ENCODE measurements at regions not wholly inside any gene's neighbourhood (a gene's known extent, or its start where the extent isn't known, plus 50 kb on each side); places are given as distances from the start of the nearest gene placed in this dataset.

- no peak for DNase-seq (ENCODE audit: low read depth)
These were observed 62.9 kb upstream of the TULP4 start for GRCh38 chr6:158249340-158249836.

DNA sequence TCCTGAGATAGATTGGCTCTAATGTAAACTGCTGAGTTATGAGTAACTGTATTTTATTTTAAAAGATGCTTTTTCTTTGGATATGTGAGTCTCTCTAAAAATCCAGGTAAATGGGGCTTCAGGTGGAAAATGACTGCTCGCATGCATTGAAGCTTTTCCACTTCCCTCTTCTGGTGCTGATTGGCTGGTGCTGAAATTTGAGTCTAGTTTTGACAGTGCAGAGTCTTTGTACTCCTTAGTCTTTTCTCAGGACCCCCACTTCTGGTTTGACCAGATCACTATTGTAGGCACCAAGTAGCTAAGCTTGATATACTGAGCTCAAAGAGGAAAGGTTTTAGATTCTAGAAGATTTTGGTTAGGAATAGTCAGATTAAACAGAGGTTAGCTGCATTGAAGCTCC lies 60.7 kb upstream of the TULP4 start:
- no peak for DNase-seq (ENCODE audit: low read depth)

GRCh38 chr6:158253248-158253647 lies 59.0 kb upstream of the TULP4 start:
- no peak for DNase-seq (ENCODE audit: low read depth)

DNA sequence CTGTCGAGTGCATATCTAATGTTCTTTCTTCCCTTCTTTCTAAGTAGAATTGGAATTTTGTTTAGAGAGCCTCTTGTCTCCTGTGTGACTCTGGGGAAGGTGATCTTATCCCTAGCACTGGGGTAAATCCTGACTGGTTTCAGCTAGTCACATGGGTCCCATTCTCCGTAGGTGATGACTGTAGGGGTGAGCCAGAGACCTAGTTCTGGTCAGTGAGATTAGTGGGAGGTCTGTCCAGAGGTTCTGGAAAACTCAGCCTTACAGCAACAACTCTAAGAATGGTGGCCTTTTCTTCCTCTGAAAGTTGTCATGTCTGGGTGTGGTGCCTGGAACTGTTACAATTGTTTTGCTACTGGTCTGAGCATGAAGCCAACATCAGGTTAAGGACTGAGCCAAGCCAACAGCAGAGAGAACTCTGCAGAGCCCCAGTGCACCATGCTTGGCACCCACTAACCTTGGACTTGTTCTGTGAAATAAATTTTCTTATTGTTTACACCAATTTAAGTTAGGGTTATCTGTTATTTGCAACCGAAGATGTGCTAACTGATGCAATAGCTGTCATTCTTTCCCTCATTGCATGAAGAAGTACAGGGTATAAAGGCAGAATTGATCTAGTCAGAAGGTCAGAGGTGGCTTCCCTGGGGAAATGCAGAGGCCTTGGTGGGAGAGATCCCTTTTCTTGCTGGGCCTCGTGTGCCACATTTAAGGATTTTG lies 56.8 kb upstream of the TULP4 start:
- no peak for DNase-seq (ENCODE audit: low read depth)

GRCh38 chr6:158255989-158256601 lies 56.2 kb upstream of the TULP4 start:
- DNase-seq (ENCODE audit: low read depth) = no peak

DNA sequence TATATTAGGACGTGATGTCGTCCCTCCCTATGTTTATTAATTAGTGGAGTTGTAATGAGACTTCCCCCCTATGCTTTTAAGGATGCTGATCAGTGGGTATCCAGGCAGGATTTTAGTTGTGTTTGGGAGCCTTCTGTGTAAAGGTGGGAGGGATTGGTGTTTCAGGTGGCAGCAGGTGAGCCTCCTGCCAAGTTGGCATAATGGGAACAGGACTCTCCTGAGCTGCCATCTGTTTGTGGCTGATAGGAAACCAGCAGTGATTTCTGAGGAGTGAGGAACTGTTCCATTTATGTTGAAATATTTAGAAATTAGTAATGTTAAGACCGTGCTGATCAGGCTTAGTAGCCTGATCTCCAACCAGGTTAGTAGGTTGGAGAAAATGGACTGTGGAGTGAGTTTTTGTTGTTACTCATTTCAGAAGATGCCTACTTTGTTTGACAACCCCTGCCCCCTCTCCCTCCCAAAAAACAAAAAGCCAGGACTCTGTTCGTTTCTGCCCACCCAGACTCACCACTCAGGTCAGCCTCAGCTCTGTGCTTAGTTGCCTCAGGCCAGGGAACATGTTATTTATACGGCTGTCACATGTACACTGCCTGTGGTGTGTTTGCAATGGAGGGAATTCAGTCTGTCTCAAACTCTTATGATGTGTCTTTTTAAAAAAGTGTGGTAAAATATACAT lies 55.4 kb upstream of the TULP4 start:
- DNase-seq (ENCODE audit: low read depth) = no peak

- DNase-seq (ENCODE audit: low read depth) = peak; percentile 27
These were observed 54.9 kb upstream of the TULP4 start for GRCh38 chr6:158257425-158257759.

DNA sequence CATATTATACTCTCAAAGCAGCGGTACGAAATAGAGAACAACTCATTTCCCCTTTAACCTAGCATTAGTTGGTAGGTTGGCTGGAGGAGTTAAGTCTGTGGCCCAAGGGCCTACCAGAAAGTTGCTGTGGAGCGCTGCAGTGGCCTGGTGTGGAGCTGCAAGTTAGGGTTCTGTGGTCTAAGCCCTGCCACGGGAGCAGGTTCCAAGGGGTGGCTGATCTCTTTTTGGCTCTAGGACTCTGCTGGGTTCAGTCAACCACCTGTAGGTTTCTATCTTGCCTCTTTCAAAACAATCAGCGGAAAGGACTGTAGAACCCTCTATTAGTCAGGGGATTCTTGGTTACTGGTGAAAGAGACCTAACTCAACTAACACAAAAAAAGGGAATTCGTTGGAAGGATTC lies 54.5 kb upstream of the TULP4 start:
- no peak for DNase-seq (ENCODE audit: low read depth)

GRCh38 chr6:158259136-158259535 lies 53.1 kb upstream of the TULP4 start:
- no peak for DNase-seq (ENCODE audit: low read depth)

- DNase-seq (ENCODE audit: low read depth) = no peak
These were observed 52.4 kb upstream of the TULP4 start for GRCh38 chr6:158259845-158260244.

DNA sequence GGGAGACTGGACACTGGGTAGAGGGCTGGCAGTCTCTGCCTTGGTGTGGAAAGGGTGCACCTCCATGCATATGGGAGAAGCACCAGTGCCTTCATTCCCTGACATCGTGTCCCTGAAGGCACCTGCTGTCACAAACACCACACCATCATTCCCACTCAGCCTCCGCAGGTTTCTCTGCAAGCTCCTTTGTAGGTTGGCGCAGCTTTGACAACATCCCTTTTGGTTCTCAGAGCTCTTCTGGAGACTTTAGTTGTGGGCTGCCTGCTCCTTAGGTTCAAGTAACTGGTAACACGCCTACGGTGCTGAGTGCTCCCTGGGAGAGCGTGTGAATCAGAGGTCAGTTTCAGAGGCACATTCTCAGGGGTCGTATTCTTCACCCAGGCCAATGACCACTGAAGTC lies 50.2 kb upstream of the TULP4 start:
- no peak for DNase-seq (ENCODE audit: low read depth)

Data from M059J (cell line).